GM21529 (cell line): ENCODE measurements at regions not wholly inside any gene's neighbourhood (a gene's known extent, or its start where the extent isn't known, plus 50 kb on each side); places are given as distances from the start of the nearest gene placed in this dataset.

Source experiments
- ATAC-seq: cut with Tn5 transposase; IDR thresholded peaks from one replicate; pipeline ENCODE4 v1.9.1; 2021; ENCODE audit not compliant: unreplicated experiment

DNA sequence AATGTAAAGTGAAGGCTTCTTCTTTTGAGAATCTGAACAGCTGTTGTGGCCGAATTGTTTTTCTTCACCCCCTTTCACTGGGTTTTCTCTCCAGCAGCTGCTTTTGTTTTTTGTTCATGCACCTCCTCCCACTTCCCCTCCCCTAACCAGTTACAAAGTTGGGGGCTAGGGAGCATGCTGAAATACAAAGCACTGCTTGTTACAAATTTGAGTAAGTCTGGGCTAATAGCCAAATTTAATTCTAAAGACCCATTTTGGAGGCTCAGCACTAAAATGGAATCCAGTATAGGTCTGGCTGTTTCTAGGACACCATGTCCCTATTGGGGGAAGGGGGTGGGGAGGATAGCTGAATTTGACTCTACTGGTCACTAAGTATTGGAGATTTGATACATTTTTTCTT is 89.2 kb upstream of the GPM6B start:
- ATAC-seq: no peak

- ATAC-seq: no peak
Measured at GRCh38 chrX:13903405-13903804, 86.5 kb upstream of the GPM6B start.

DNA sequence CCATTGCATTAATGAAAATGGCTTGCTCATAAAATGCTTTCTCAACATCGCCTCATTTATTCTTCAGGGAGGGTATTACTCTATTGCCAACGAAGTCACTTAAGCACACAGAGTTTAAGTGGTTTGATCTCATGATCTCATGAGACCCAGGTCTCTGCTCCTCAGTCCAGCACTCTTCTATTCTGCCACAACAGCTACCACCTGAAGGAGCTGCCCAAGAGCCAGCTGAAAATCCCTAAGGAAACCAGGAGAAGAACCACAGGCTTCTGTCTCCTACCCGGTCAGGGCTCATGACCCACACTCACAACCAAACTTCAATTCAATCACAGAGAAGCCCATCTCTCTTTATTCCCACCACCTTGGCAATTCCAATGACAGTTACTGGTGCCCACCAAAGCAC is 85.5 kb upstream of the GPM6B start:
- ATAC-seq: no peak

- ATAC-seq: no peak
Measured at GRCh38 chrX:13901354-13901753, 84.5 kb upstream of the GPM6B start.

DNA sequence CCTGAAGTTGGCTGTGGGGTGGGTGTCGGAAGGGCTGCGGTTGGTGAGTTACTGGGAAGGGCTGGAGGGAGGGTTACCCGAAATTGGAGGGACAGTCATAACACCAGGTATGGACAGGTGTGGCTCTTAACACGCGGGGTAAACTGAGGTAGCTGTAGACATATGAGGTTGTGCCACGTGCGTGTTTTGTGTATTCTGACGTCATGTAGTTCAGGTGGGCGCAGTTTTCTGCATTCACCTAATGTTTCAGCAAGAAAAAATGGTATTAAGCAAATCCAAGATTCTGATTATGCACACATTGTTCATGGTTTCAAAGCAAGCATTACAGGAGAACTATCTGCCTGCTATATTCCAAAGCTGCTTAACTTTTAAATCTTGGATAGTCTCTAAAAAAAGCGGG is 83.5 kb upstream of the GPM6B start:
- ATAC-seq: no peak

DNA sequence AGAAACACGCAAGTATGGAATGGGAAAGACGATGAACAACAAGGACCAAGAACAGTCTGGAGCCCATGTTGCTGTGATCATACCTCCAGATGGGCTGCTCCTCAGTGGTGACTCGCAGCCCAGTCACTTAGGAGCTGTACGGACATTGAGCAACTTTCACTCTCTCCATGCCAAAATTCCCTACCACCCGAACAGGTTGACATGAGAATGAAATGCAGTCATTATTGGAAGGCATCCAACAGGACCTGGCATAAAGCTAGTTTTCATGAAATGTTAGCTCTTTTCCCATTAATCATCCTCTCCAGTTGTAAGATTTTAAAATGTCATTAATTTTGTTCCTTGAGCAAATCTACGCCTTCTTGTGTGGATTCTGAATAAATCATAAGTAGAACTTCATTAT is 82.7 kb upstream of the GPM6B start:
- no peak for ATAC-seq

DNA sequence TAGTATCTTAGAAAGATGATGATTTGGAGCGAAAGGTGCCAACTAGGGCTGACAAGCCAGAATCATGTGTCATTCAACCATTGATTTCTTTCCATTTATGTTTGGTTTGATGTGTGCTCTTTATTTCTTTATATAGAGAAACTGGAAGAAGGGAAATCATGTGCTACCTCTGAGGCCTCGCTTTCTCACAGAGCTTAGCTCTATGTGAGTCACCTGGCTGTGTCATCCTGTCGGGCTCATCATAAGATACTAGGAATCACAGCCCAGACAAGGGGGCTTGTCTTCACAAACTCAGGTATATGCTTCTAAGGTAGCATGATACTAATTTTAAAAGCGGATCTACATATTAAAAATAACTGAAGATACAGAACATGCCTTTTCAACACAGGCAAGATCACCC is 81.7 kb upstream of the GPM6B start:
- peak; percentile 10 for ATAC-seq

- ATAC-seq: peak; percentile 83
Measured at GRCh38 chrX:13898083-13898482, 81.2 kb upstream of the GPM6B start.

- no peak for ATAC-seq
Measured at GRCh38 chrX:13897566-13897965, 80.7 kb upstream of the GPM6B start.

DNA sequence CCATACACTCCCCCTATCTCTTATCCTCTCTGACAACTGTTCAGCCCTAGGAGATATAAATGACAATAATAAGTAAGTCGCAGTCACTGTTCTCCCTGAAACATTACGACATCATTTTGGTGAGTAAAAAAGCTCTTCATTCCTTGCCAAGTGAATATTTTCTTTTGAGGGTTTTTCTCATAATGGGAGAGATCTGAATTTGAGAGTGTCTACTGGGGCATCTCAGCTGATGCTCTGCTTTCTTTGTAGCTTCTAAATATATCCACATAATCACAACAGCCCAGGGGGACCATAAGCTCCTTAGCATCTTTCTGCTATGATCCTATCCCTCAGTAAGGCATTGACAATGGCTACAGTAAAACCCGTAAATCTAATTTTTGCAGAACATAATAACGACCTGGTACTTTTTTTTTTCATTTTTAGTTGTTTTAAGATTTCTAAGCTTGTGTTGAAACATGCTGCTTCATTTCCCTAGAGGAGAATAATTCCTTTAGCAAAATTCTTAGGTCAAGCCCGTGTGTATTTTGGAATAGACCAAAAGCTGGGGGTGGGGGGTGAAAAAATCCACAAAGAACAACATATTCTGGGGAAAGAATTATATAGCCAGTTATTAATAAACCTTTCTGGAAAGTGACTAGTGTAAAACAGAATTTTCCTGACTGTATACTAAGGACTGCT is 78.1 kb upstream of the GPM6B start:
- no peak for ATAC-seq

GRCh38 chrX:13893826-13894225 is 76.9 kb upstream of the GPM6B start:
- ATAC-seq: no peak

DNA sequence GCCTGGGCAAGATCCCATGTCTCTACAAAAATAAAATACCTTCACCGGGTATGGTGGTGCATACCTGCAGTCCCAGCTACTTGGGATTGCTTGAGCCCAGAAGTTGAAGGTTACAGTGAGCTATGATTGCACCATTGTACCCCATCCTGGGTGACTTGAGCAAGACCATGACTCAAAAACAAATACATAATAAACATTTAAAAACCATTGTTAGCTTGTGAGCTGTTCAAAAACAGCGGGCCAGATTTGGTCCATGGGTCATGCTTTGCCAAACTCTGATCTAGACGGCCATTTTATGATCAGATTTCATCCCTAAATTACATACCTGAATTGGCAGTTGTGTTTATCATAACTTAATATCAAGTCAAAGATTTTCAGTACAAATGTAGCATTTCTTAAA is 76.0 kb upstream of the GPM6B start:
- ATAC-seq: no peak

DNA sequence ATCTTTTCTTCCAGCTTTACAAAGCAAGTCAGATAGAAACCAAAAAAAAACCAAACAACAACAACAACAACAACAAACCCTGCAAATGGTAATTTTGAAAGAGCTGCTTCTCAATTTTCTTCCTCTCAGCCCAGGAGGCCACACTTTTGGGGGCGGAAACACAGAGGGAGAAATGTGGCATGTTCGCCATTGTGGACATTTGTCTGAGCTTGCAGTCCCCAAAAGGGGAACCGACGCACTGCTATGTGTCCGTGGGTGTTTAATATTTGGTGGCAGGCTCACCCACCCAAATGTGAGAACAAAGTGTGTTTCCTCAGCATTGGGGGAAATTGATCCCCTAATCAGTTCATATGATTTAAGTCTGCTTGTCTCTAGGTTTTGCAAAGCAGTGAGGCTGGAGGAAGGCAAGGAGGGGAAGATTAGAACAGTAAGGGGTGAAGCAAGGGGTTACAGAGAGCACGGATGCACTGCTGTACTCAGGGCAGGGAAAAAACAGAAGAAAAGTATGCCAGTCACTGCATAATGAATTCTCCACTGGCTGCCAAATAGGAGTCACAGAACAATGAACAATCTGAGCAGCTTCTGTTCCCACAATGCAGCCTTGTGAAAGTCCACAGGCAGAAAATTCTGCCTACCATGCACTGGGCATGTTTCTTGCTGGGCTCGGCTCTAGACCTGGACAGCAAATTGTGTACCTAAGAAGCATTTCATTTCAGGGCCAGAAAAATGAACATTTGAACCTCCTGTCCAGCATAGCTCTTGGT is 74.7 kb upstream of the GPM6B start:
- peak; percentile 53 for ATAC-seq

DNA sequence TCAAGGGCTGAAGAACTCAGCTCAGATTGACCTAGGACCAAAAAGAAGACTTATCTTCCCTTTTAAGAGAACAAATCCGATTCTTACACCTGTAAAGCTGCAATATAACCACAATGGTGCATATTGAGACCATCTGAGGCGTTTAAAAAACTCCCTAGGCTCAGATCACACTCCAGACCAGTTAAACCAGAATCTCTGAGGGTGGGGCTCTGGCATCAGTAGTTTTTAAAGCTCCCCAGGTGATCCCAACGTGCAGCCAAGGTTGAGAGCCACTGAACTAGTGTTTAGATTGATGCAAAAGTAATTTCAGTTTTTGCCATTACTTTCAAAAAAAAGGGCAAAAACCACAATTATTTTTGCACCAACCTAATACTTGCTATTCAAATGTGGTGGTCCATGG is 73.9 kb upstream of the GPM6B start:
- ATAC-seq: no peak

- no peak for ATAC-seq
Measured at GRCh38 chrX:13888284-13888683, 71.4 kb upstream of the GPM6B start.

DNA sequence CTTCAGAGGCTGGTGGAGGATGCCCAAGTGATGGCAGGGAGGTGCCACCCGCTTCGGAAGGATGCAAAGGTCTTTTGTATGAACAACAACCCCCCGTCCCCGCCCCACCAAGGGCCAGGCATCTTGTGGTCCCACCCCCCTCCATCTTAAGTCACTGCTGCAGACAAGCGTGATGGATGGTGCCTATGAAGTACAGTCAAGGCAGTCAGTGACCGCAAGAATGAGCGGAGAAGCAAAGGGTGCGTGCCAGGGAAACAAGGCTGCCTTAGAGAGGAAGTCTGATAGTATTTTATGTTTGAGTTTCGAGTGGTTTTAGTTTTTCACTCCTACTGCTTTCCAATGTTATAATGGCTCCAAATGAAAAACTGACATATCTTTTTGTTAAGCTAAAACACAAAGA is 68.7 kb upstream of the GPM6B start:
- no peak for ATAC-seq

- no peak for ATAC-seq
Measured at GRCh38 chrX:13876652-13877051, 59.8 kb upstream of the GPM6B start.

DNA sequence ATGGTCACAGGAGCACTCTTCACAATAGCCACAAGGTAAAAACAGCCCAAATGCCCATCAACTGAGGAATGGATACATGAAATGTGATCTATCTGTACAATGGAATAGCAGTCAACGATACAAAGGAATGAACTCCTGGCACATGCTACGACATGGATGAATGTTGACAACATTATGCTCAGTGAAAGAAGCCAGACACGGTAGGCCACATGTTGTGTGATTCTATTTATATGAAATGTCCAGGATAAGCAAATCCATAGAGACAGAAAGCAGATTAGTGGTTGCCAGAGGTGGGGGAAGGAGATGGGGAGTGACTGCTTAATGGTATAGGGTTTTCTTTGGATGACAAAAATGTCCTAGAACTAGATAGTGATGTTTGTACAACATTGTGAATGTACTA is 58.7 kb upstream of the GPM6B start:
- no peak for ATAC-seq

DNA sequence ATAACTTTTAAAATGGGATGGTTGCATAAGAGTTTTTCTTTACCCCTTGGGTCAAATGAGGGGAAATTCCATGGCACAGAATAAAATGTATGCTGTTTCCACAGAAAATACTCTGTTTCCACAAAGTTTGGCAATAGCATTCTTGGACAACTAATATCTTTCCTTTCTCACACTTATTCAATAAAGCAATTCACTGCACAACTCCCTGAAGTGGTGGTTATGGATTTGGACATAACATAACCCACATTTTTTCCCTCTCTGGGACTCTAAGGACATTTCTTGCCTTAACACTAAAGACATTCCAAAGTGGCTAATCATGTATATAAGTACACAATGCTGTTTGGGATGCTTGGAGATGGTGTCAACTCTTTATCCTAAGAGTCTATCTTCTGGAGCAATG is 51.7 kb upstream of the GPM6B start:
- no peak for ATAC-seq
